CD4-positive, alpha-beta T cell treated with Interleukin-15 for 1 hour (primary cell): ENCODE measurements at regions not wholly inside any gene's neighbourhood (a gene's known extent, or its start where the extent isn't known, plus 50 kb on each side); places are given as distances from the start of the nearest gene placed in this dataset.

ENCODE experiments used
- DNase-seq: peaks from one replicate; pipeline ENCODE4 v3.0.0-alpha.2; 2020

GRCh38 chr16:26729951-26730541 is 336.7 kb upstream of the C16orf82 start:
- no peak for DNase-seq

- no peak for DNase-seq
These were observed 335.0 kb upstream of the C16orf82 start for GRCh38 chr16:26731729-26732128.

- no peak for DNase-seq
These were observed 333.0 kb upstream of the C16orf82 start for GRCh38 chr16:26733710-26734109.

GRCh38 chr16:26735521-26735920 is 331.2 kb upstream of the C16orf82 start:
- no peak for DNase-seq

- no peak for DNase-seq
These were observed 330.6 kb upstream of the C16orf82 start for GRCh38 chr16:26736084-26736483.

GRCh38 chr16:26740771-26741170 is 326.0 kb upstream of the C16orf82 start:
- no peak for DNase-seq

GRCh38 chr16:26742040-26742439 is 324.7 kb upstream of the C16orf82 start:
- no peak for DNase-seq

GRCh38 chr16:26744430-26744829 is 322.3 kb upstream of the C16orf82 start:
- no peak for DNase-seq

- DNase-seq: no peak
These were observed 319.0 kb upstream of the C16orf82 start for GRCh38 chr16:26747760-26748159.

GRCh38 chr16:26749072-26749471 is 317.7 kb upstream of the C16orf82 start:
- no peak for DNase-seq

- DNase-seq: no peak
These were observed 314.6 kb upstream of the C16orf82 start for GRCh38 chr16:26752166-26752565.

- DNase-seq: no peak
These were observed 310.1 kb upstream of the C16orf82 start for GRCh38 chr16:26756633-26757032.

- DNase-seq: no peak
These were observed 304.1 kb upstream of the C16orf82 start for GRCh38 chr16:26762594-26762993.

GRCh38 chr16:26765087-26765486 is 301.6 kb upstream of the C16orf82 start:
- DNase-seq: no peak

- no peak for DNase-seq
These were observed 298.2 kb upstream of the C16orf82 start for GRCh38 chr16:26768385-26769010.

- DNase-seq: no peak
These were observed 296.2 kb upstream of the C16orf82 start for GRCh38 chr16:26770547-26770946.

GRCh38 chr16:26772503-26772902 is 294.2 kb upstream of the C16orf82 start:
- no peak for DNase-seq

GRCh38 chr16:26777821-26778220 is 288.9 kb upstream of the C16orf82 start:
- DNase-seq: no peak

- DNase-seq: no peak
These were observed 278.8 kb upstream of the C16orf82 start for GRCh38 chr16:26787924-26788323.

- DNase-seq: no peak
These were observed 275.6 kb upstream of the C16orf82 start for GRCh38 chr16:26791169-26791568.

- no peak for DNase-seq
These were observed 271.5 kb upstream of the C16orf82 start for GRCh38 chr16:26795184-26795583.

GRCh38 chr16:26801628-26802027 is 265.1 kb upstream of the C16orf82 start:
- no peak for DNase-seq

GRCh38 chr16:26802440-26802839 is 264.3 kb upstream of the C16orf82 start:
- no peak for DNase-seq

- DNase-seq: no peak
These were observed 263.8 kb upstream of the C16orf82 start for GRCh38 chr16:26802965-26803364.

- DNase-seq: no peak
These were observed 260.1 kb upstream of the C16orf82 start for GRCh38 chr16:26806657-26807056.
